Hypothalamus (tissue), 51 donors: ENCODE measurements at regions not wholly inside any gene's neighbourhood (a gene's known extent, or its start where the extent isn't known, plus 50 kb on each side); places are given as distances from the start of the nearest gene placed in this dataset.

Source experiments
- DNase-seq, 51 donors: peaks; one replicate each; lab custom pipeline; 2025; lab: John Stamatoyannopoulos, UW

GRCh38 chr3:7881946-7882345 lies 619.7 kb upstream of the LMCD1 start:
- DNase-seq: no peak

GRCh38 chr3:7897655-7898054 lies 604.0 kb upstream of the LMCD1 start:
- DNase-seq: peak in 16 of 51 donors; percentile 2 to 60 (median 6)

- no peak for DNase-seq
Measured at GRCh38 chr3:7913283-7913682, 588.3 kb upstream of the LMCD1 start.

GRCh38 chr3:7915356-7915755 lies 586.3 kb upstream of the LMCD1 start:
- DNase-seq: no peak

GRCh38 chr3:7917443-7918151 lies 584.0 kb upstream of the LMCD1 start:
- DNase-seq: no peak

- DNase-seq: no peak
Measured at GRCh38 chr3:7920211-7920610, 581.4 kb upstream of the LMCD1 start.

GRCh38 chr3:7924228-7924627 lies 577.4 kb upstream of the LMCD1 start:
- no peak for DNase-seq

GRCh38 chr3:7927015-7927414 lies 574.6 kb upstream of the LMCD1 start:
- no peak for DNase-seq

GRCh38 chr3:7927864-7928263 lies 573.8 kb upstream of the LMCD1 start:
- DNase-seq: no peak

GRCh38 chr3:7929319-7929889 lies 572.2 kb upstream of the LMCD1 start:
- no peak for DNase-seq

GRCh38 chr3:7934362-7934761 lies 567.3 kb upstream of the LMCD1 start:
- DNase-seq: no peak

- DNase-seq: no peak
Measured at GRCh38 chr3:7947930-7948329, 553.7 kb upstream of the LMCD1 start.

- no peak for DNase-seq
Measured at GRCh38 chr3:7950890-7951289, 550.7 kb upstream of the LMCD1 start.

GRCh38 chr3:7953449-7954014 lies 548.1 kb upstream of the LMCD1 start:
- no peak for DNase-seq

- DNase-seq: no peak
Measured at GRCh38 chr3:7957024-7957423, 544.6 kb upstream of the LMCD1 start.

- DNase-seq: no peak
Measured at GRCh38 chr3:7959094-7959493, 542.5 kb upstream of the LMCD1 start.

GRCh38 chr3:7960601-7961000 lies 541.0 kb upstream of the LMCD1 start:
- DNase-seq: no peak

- DNase-seq: peak in 4 of 51 donors; percentile 2 to 4 (median 3)
Measured at GRCh38 chr3:7962301-7962700, 539.3 kb upstream of the LMCD1 start.

GRCh38 chr3:7964899-7965298 lies 536.7 kb upstream of the LMCD1 start:
- no peak for DNase-seq

- DNase-seq: no peak
Measured at GRCh38 chr3:7973006-7973405, 528.6 kb upstream of the LMCD1 start.

GRCh38 chr3:7977245-7978086 lies 524.2 kb upstream of the LMCD1 start:
- no peak for DNase-seq

- peak in 41 of 51 donors; percentile 3 to 77 (median 38) for DNase-seq
Measured at GRCh38 chr3:7978087-7978422, 523.6 kb upstream of the LMCD1 start.
